HepG2 (cell line): ENCODE measurements at regions not wholly inside any gene's neighbourhood (a gene's known extent, or its start where the extent isn't known, plus 50 kb on each side); places are given as distances from the start of the nearest gene placed in this dataset.

ENCODE experiments used
- TAF1 ChIP-seq: sonication (generic); formaldehyde crosslinking; IDR thresholded peaks from 2 replicates; pipeline ENCODE4 v1.4.0; 2020; ENCODE audit warnings: missing genetic modification reagents
- ZNF354B ChIP-seq: sonication (generic); formaldehyde crosslinking; IDR thresholded peaks from 2 replicates; pipeline ENCODE4 v1.8.0; 2022; ENCODE audit warnings: mild to moderate bottlenecking, missing genetic modification reagents
- TF ChIP-seq, protein P1 (sequence below): sonication (generic); formaldehyde crosslinking; IDR thresholded peaks from 2 replicates; pipeline ENCODE4 v1.5.0; 2020; ENCODE audit warnings: mild to moderate bottlenecking, missing genetic modification reagents, moderate library complexity

DNA sequence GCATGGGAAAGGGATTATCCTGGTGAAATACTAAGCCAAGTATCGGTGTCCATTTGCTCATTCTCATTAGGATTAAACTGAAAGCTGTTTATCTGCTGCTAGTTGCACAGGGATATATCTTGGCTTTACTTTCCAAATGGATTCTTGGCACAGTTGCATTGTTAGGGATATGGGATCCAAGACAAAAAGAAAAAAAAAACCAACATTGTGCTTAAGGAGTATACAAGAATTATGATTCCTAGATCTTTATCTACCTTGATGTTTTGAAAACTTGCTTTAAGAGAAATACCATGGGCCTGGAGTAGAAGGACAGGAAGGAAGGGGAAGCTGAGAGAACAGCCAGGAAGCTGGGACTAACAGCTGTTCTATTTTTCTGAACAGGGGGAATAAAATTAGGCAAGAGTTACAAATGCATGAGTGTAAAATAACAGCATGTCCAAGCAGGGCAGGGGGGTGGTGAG lies 107.6 kb downstream of the ATXN3L start:
- TF ChIP-seq TAF1 (CRISPR knock-in tag) (no peak), ZNF354B (CRISPR knock-in tag) (no peak)
- TF ChIP-seq, protein P1, sequence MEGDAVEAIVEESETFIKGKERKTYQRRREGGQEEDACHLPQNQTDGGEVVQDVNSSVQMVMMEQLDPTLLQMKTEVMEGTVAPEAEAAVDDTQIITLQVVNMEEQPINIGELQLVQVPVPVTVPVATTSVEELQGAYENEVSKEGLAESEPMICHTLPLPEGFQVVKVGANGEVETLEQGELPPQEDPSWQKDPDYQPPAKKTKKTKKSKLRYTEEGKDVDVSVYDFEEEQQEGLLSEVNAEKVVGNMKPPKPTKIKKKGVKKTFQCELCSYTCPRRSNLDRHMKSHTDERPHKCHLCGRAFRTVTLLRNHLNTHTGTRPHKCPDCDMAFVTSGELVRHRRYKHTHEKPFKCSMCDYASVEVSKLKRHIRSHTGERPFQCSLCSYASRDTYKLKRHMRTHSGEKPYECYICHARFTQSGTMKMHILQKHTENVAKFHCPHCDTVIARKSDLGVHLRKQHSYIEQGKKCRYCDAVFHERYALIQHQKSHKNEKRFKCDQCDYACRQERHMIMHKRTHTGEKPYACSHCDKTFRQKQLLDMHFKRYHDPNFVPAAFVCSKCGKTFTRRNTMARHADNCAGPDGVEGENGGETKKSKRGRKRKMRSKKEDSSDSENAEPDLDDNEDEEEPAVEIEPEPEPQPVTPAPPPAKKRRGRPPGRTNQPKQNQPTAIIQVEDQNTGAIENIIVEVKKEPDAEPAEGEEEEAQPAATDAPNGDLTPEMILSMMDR (CRISPR knock-in tag): no peak
